Astrocyte of the cerebellum (primary cell): ENCODE measurements at regions not wholly inside any gene's neighbourhood (a gene's known extent, or its start where the extent isn't known, plus 50 kb on each side); places are given as distances from the start of the nearest gene placed in this dataset.

ENCODE experiments used
- DNase-seq: peaks from one replicate; pipeline ENCODE4 v3.0.0-alpha.2; 2011; ENCODE audit warnings: low read depth
- H3K4me3 ChIP-seq: 2 replicates; pipeline ENCODE4 v1.5.1; 2011; ENCODE audit warnings: mild to moderate bottlenecking, low read depth, low read length, moderate library complexity
- CTCF ChIP-seq: IDR thresholded peaks from 2 replicates; pipeline ENCODE4 v1.5.1; 2012; ENCODE audit warnings: low read length, low read depth, moderate library complexity, mild to moderate bottlenecking; ENCODE audit errors: missing control alignments
- in situ Hi-C: cut with HindIII; loops from 2 replicates; pipeline ENCODE4 v1.10.0; 2017; ENCODE audit warnings: low sequenced_read_pairs

GRCh38 chr12:115433014-115433634 is 749.1 kb upstream of the TBX3 start:
- no peak for TF ChIP-seq CTCF
- in situ Hi-C loops, result no loop called here

GRCh38 chr12:115430636-115431035 is 746.7 kb upstream of the TBX3 start:
- in situ Hi-C loops, result no loop called here
- DNase-seq, result no peak
- TF ChIP-seq CTCF, result no peak
- no peak overlapping the region for H3K4me3 ChIP-seq

More at GRCh38 chr12:115433014-115433634, 749.1 kb upstream of the TBX3 start:
- no peak for DNase-seq
- no peak overlapping the region for H3K4me3 ChIP-seq

- DNase-seq, result no peak
- in situ Hi-C loops, result no loop called here
- H3K4me3 ChIP-seq, result no peak overlapping the region
- no peak for TF ChIP-seq CTCF
Observed at GRCh38 chr12:115426732-115427131, 742.8 kb upstream of the TBX3 start.

DNA sequence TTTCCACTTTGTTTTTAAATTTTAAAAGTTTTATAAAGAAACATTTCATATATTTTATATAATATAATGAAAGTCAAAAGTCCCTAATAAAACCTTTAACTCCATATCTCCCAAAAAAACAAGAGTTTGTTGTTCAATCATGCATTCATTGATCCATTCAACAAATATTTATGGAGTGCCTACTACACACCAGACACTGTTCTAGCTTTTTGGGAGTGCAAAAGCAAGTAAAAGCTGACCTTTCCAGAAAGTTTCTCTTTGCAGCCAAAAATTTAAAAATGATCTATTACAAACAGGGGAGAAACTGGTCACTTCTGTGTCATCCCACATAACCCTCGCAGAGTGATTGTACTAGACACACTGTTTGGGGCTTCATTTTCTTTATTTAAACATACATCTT is 740.0 kb upstream of the TBX3 start:
- in situ Hi-C loops, result no loop called here
- DNase-seq, result no peak
- TF ChIP-seq CTCF, result no peak
- no peak overlapping the region for H3K4me3 ChIP-seq

- in situ Hi-C loops, result no loop called here
- no peak for TF ChIP-seq CTCF
- no peak overlapping the region for H3K4me3 ChIP-seq
- DNase-seq, result no peak
Observed at GRCh38 chr12:115423546-115423987, 739.6 kb upstream of the TBX3 start.

DNA sequence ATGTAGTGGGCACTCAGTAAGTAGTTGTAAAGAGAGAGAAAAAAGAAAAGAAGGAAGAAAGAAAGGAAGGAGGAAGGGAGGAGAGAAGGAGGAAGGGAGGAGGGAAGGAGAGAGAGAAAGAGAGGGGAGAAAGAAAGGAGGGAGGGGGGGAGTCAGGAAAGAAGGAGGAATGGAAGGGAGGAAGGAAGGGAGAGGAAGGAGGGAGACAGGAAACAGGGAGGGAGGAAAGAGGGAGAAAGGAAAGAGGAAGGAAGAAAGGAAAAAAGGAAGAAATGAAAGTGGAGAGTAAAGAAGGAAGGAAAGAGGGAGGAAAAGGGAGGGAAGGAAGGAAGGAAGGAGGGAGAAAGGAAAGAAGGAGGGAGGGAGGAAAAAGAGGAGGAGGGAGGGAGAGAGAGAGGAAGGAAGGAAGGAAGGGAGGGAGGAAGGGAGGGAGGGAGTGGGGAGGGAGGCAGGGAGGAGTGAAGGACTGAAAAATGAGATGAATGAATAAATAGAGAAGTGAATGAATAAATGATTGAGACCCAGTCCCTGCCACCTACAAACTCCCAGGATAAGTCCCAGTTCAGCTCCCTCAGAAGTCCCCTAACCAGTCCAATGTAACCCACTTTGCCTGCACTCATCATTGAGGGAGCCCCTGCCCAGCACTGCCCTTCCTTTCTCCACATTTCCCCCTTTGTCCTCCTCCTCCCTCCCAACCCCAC is 739.0 kb upstream of the TBX3 start:
- no peak overlapping the region for H3K4me3 ChIP-seq
- no peak for TF ChIP-seq CTCF
- in situ Hi-C loops, result no loop called here
- DNase-seq, result no peak
